Caki2 (cell line): ENCODE measurements at regions not wholly inside any gene's neighbourhood (a gene's known extent, or its start where the extent isn't known, plus 50 kb on each side); places are given as distances from the start of the nearest gene placed in this dataset.

Source experiments
- DNase-seq: peaks from one replicate; pipeline ENCODE4 v3.0.0-alpha.2; 2015; ENCODE audit warnings: low read depth
- in situ Hi-C: cut with HindIII; loops from 2 replicates; pipeline ENCODE4 v1.10.0; 2016; ENCODE audit warnings: low sequenced_read_pairs, low pct_unique_long_range_greater_than_20kb, mixed read lengths

DNA sequence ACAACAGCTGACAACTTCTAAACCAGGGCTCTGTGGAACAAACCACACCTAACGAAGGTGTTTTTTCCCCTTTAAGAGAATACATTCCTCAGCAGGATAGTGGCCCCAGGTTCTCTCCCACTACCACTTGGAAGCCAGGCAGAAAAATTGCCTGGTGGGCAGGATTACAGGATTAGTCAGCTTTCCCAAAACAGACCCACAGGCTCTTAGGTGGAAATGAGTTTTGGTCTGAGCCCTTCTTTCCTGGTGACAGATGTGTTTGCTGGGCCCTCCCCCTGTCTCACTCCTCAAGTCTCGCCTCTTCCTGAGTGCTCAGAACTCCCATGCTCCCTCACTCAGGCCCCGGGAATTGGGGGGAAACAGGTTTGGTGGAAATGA, 139.4 kb upstream of the HAAO start:
- in situ Hi-C loops, result no loop called here
- no peak for DNase-seq

GRCh38 chr2:42931146-42931817, 138.9 kb upstream of the HAAO start:
- in situ Hi-C loops, result no loop called here
- no peak for DNase-seq

DNA sequence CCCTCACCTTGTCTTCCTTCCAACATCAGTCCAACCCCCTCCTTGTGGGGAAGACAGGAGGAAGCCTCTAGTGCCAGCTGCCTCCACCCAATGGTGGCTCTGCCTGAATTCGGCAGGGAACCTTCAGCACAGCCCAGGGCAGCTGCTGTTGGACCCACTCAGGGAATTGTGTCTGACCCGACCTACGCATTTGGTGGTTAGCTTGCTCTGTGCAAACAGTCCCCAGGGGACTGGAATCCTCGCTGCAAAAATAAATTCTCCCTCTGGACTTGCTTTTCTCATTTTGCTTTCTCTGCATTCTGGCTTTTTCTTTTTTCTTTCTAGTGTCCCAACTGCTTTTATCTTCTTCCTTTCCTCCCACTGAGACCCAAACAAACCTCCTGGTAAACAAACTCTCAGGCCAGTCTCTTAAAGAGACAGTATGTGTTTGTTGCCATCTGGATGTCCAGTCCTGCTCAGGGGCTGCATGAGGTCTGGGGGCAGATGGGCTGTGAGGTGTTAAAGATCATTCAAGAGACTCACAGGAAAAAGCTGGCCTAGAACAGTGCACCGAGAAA, 137.7 kb upstream of the HAAO start:
- in situ Hi-C loops, result no loop called here
- DNase-seq, result no peak

DNA sequence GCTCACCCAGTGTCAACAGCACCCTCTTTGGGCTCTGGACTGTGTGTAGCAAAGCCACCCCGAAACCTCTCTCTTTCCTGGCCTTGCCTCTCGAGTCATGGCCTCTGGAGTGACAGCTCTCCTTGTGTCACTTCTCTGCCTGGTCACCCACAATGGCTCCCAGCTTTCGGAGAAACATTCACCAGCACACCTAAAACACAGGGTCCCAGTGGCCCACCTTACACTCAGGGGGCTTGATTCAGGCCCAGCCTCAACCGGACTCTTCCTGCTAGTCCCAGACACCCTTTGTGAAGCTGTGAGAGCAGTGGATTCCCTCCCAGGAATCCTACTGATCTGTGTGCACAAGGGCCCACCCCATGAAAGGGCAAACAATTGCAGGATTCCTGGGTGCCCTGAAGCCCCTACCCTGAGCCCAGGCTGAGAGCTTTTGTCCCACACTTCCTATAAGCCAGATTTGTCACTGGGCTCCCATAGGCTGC, 137.2 kb upstream of the HAAO start:
- no peak for DNase-seq
- in situ Hi-C loops, result no loop called here

DNA sequence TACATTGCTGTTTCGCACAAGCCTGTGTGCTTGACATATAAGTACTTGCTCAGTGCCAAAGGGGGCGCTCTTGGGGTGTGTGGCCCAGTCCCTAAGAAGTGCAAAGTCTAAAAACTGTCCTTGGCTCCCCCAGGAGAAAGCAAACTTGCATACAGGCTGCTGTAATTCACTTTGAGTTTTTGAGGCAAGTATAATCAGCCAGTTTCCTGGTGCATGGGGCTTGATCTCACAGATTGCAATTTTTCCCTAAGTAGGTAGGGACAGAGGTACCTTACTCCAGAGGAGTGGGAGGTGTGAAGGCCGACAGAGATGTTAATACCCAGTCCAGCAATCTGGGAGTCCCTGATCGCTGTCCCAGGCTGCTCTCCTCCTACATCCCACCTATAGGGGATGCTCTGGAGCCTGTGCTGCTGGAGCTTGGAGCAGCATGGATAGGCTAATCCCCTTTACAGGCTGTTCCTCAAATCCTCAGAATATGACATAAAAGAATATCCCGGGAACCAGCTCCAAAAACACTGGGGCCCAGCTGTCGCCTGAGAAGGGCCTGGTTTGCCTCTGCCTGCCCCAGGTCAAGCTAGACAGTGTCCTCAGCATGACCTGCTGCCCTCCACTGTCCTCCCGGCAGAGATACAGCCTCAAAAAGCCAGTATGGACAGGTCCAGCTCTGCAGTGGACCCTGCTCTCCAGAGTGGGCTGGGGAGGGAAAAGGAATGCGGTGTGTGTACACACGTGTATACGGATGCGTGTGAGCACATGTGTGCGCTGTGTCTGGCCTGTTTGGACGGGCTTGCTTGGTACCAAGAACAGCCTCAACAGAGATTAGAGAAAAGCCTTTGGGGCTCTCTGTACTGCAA, 136.5 kb upstream of the HAAO start:
- in situ Hi-C loops, result no loop called here
- DNase-seq, result no peak

- no peak for DNase-seq
- in situ Hi-C loops, result no loop called here
These were observed 135.8 kb upstream of the HAAO start for GRCh38 chr2:42928161-42928691.

DNA sequence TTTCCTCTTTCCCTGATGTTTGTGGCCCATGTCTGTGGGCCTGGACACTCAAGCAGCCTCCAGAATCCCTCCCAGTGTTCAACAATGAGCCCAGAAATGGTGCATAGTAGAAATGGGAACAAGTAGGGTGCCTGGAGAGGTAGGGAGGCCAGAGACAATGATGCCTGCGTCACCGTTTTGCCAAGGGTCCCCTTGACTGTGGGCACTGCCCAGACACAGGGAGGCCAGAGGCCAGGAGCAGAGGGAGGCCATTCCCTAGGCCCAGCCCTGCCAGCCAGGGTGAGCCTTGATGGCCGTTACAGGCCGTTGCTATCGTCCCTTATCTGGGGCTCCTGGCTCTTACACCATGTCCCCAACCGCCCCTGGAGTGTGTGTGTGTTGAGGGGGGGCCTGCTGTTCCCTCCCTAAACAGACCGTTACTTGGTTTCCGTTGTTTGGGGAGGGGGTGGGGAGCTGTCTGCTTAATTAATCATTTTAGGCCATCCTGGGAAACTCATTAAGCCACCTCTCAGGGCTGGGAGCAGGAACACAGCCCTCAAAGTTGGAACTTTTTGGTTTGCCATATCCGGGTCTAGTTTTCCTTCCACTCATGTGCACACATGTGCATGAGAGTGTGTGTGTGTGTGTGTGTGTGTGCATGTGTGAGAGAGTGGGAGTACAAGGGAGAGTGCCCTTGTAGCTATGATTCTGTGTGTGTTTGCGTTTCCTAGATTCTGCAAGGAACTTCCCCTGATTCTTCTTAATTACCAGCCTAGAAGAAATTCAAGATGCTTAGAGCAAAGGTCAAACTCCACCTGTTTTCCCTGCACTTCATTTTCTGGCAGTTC, 135.2 kb upstream of the HAAO start:
- in situ Hi-C loops, result no loop called here
- no peak for DNase-seq

DNA sequence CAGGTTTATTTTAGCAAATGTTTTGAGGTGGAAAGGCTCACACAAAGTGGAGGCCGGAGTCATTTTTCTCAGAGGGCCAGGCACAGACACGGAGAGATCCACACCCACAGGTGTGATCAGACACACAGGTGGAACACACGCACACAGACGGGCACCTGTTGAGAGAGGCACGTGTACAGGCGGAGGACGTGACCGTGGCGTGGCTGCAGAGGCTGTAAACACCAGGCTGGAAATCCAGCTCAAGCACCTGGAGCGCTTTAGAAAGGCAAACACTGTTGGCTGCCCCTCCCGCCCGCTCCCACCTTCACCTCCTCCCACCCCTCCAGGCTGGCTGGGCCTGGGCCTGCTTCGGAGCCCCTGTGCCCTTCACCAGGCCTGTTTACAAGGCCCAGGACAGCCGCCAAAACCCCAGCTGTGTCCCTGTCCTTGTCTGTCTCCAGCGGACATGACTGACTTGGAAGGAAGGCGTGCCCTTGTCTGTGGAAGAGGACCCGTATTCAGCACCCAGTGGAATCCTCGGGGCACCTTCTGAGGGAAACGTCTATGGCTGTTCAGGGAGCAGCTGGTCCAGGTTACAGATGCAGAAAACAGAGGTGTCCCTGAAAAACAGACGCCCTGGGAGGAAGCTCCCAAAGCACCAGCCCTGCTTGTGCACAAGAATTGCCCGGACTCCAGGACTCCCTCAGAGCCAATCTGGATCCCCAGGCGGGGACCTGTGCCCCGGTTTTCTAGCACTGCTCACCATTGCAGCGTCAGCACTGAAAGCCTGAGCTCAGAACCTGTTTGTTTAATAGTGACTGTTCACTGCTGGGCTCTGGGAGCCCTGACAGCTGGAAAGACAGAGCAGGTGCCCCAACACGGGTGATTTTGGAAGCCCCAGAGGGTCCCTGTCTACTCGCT, 134.3 kb upstream of the HAAO start:
- no peak for DNase-seq
- in situ Hi-C loops, result no loop called here

GRCh38 chr2:42925742-42926433, 133.5 kb upstream of the HAAO start:
- in situ Hi-C loops, result no loop called here

GRCh38 chr2:42924418-42924886, 132.1 kb upstream of the HAAO start:
- DNase-seq, result no peak
- in situ Hi-C loops, result no loop called here

More at GRCh38 chr2:42925742-42926433, 133.5 kb upstream of the HAAO start:
- no peak for DNase-seq

GRCh38 chr2:42923580-42924417, 131.4 kb upstream of the HAAO start:
- in situ Hi-C loops, result no loop called here
- DNase-seq, result no peak

DNA sequence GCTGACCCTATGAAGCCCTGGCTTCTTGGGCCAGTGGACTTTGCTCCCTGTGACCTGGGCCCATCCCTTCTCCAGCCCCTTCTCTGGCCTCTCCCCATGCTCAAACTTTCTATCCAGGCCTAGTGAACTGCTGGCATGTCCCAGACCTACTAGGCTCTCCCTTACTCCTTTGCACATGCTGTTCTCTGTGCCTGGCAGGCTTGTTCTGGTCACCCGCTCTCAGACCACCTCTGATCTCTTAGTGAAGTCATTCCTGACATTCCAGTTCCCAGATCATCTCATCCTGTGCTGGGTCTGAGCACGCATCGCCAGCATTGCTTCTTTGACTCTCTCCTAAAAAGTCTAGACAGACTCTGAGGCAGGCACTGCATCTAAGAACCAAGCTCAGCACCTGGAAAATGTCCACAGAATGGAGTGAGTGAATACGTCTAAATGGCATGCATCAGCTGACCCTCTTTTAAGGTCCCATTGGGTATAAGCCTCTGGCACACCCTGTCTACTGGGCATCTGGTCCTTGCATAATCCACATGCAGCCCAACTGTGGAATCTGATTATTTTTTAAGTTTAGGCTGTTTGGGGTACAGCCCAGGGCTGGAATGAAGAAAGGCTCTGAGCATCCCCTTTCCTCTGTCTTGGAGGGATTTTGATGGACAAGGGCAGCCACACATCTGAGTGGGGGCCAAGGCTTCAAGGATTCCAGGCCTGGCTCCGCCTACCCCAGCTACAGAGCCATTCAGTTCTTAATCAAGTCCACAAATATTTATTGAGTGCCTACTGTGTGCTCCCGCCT, 130.6 kb upstream of the HAAO start:
- in situ Hi-C loops, result no loop called here
- no peak for DNase-seq

DNA sequence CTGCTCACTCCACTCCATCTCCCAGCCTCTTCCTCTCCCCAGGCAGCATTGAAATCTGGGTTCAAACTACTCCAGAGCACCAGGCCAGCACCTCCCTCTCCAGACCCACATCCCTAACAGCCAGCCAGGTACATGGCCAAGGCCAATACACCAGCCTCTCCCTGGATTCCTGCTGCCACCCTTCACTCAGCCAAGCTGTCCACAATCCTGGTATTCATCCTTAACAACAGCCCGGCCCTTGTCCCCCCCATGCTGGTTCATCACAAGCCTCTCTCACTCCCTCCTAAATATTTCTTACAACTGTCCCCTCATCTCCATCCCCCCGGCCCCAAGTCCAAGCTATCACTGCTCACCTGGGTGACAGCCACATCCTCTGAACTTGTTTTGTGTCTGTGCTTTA, 129.9 kb upstream of the HAAO start:
- no peak for DNase-seq
- in situ Hi-C loops, result no loop called here

DNA sequence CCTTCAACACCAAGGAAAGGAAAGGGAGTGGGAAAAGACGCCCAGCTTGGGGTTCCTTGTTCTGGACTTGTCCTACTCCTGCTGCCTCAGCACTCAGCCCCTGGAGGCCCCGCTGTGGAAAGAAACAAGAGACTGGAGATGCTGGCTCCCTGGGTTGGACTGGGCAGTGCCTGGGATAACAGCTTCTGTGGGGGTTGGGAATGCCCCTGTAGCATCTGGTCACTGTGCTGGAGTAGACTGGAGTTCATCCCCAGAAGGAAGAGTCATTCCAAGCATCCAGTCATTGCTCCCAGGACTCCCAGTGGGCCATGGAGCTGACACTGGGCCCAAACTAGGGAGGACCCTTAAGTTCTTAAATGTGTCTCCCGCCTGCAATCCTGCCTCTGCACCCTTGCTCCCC, 129.3 kb upstream of the HAAO start:
- no peak for DNase-seq
- in situ Hi-C loops, result no loop called here

DNA sequence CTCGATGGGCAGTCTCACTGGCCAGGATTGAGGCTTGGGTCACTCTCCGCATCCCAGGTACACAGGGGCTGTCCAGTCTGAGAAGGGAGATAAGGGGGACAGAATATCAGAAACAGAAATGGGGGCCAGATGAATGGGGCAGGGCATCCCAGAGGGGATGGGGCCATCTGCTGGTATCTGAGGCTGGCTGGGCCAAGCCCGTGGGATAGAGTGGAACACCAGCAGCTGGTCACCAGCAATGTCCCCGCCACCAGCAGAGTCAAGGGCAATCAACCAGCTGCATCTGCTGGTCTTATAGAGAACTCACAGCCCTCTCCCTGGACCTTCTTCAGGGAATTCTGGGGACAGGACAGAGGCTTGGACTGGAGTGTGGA, 128.8 kb upstream of the HAAO start:
- in situ Hi-C loops, result no loop called here
- no peak for DNase-seq
